SU-DHL-6 (cell line): ENCODE measurements at regions not wholly inside any gene's neighbourhood (a gene's known extent, or its start where the extent isn't known, plus 50 kb on each side); places are given as distances from the start of the nearest gene placed in this dataset.

Experiments used
- H2AFZ ChIP-seq: fragments of 200-600 bp; sonication (generic); 2 replicates; pipeline ENCODE4 v1.6.1; 2014; ENCODE audit warnings: low read depth, mild to moderate bottlenecking, moderate library complexity, mixed read lengths, antibody characterized with exemption, low read length; ENCODE audit not compliant: severe bottlenecking
- H3F3A ChIP-seq: fragments of 200-600 bp; shearing (Covaris generic); 2 replicates; pipeline ENCODE4 v1.6.0; 2016; ENCODE audit warnings: antibody characterized with exemption, mild to moderate bottlenecking; ENCODE audit not compliant: insufficient read depth
- H3K27ac ChIP-seq: fragments of 200-600 bp; sonication (generic); 2 replicates; pipeline ENCODE4 v1.5.1; 2016; ENCODE audit warnings: low read depth, mild to moderate bottlenecking, low read length, moderate library complexity, mixed read lengths
- H3K27me3 ChIP-seq: fragments of 200-600 bp; sonication (generic), shearing (Covaris generic); 2 replicates; pipeline ENCODE4 v1.6.0; 2014; ENCODE audit warnings: mild to moderate bottlenecking, low read length
- H3K36me3 ChIP-seq: fragments of 200-600 bp; sonication (generic); 2 replicates; pipeline ENCODE4 v1.6.1; 2014; ENCODE audit warnings: mild to moderate bottlenecking, low read length, mixed read lengths
- H3K4me2 ChIP-seq: fragments of 300-600, 200-600 bp; shearing (Covaris generic), sonication (generic); 2 replicates; pipeline ENCODE4 v1.6.0; 2014; ENCODE audit warnings: low read length, low read depth, mild to moderate bottlenecking; ENCODE audit not compliant: poor library complexity, severe bottlenecking
- H3K4me3 ChIP-seq: fragments of 200-600 bp; sonication (generic); 2 replicates; pipeline ENCODE4 v1.5.1; 2014; ENCODE audit warnings: antibody characterized with exemption, low read length, mild to moderate bottlenecking, mixed read lengths; ENCODE audit not compliant: insufficient read depth, poor library complexity, severe bottlenecking
- H3K79me2 ChIP-seq: fragments of 200-600 bp; sonication (generic); 2 replicates; pipeline ENCODE4 v1.6.1; 2014; ENCODE audit warnings: mild to moderate bottlenecking, low read length, moderate library complexity; ENCODE audit not compliant: insufficient read depth
- H3K9ac ChIP-seq: fragments of 200-600 bp; sonication (generic); 2 replicates; pipeline ENCODE4 v1.7.0; 2014; ENCODE audit warnings: mild to moderate bottlenecking, low read length
- H3K9me2 ChIP-seq: fragments of 200-600 bp; sonication (generic); replicated peaks from 2 replicates; pipeline ENCODE4 v1.6.1; 2014; ENCODE audit warnings: low read length; ENCODE audit not compliant: insufficient read depth
- H3K9me3 ChIP-seq: fragments of 200-600 bp; sonication (generic); 2 replicates; pipeline ENCODE4 v1.6.1; 2014; ENCODE audit warnings: low read length, mixed read lengths; ENCODE audit not compliant: insufficient read depth
- H4K20me1 ChIP-seq: fragments of 200-600 bp; sonication (generic); 2 replicates; pipeline ENCODE4 v1.6.1; 2014; ENCODE audit warnings: low read depth, mild to moderate bottlenecking, antibody characterized with exemption, low read length, moderate library complexity, mixed read lengths
- EZH2phosphoT487 ChIP-seq: fragments of 200-600 bp; sonication (generic), shearing (Covaris generic); conservative IDR thresholded peaks from 2 replicates; pipeline ENCODE4 v1.6.1; 2018; ENCODE audit warnings: mild to moderate bottlenecking, antibody characterized with exemption, low read length, moderate library complexity, mixed read lengths
- TF ChIP-seq, protein P1 (sequence below): fragments of 200-600 bp; sonication (generic); IDR thresholded peaks from one replicate; pipeline ENCODE4 v1.5.1; 2017; ENCODE audit warnings: antibody characterized with exemption, mild to moderate bottlenecking, low read length, moderate library complexity; ENCODE audit not compliant: insufficient read depth, poor library complexity, severe bottlenecking

DNA sequence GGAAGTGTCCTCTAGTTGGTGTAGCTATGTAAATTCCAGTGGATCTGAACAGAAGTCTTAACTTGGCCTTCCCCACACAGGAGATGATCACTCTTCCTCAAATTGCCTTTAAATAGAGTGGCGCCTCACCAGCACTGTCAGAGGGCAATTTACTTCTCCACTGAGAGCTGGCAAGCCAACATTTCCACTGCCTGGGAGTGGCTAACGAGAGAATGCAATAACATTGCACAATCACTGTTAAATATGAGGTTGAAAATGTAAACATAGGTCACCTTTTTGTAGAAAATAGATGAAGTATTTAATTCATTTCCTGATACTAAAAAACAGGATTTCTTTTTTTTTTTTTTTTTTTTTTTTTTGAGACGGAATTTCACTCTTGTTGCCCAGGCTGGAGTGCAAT lies 55.4 kb upstream of the UBL3 start:
- H4K20me1 ChIP-seq, result no peaks in the 10 kb centered on the region
- H3K9me2 ChIP-seq, result no peaks in the 10 kb centered on the region
- H3K9ac ChIP-seq, result no peak overlapping the region
- no peaks in the 10 kb centered on the region for H3K36me3 ChIP-seq
- H3F3A ChIP-seq, result no peaks in the 10 kb centered on the region
- no peaks in the 10 kb centered on the region for H3K79me2 ChIP-seq
- no peaks in the 10 kb centered on the region for H3K27me3 ChIP-seq
- no peak overlapping the region for H3K4me3 ChIP-seq
- H2AFZ ChIP-seq, result no peak overlapping the region
- no peak for TF ChIP-seq EZH2phosphoT487
- TF ChIP-seq, protein P1, sequence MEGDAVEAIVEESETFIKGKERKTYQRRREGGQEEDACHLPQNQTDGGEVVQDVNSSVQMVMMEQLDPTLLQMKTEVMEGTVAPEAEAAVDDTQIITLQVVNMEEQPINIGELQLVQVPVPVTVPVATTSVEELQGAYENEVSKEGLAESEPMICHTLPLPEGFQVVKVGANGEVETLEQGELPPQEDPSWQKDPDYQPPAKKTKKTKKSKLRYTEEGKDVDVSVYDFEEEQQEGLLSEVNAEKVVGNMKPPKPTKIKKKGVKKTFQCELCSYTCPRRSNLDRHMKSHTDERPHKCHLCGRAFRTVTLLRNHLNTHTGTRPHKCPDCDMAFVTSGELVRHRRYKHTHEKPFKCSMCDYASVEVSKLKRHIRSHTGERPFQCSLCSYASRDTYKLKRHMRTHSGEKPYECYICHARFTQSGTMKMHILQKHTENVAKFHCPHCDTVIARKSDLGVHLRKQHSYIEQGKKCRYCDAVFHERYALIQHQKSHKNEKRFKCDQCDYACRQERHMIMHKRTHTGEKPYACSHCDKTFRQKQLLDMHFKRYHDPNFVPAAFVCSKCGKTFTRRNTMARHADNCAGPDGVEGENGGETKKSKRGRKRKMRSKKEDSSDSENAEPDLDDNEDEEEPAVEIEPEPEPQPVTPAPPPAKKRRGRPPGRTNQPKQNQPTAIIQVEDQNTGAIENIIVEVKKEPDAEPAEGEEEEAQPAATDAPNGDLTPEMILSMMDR, result no peak
- no peak overlapping the region for H3K4me2 ChIP-seq
- no peaks in the 10 kb centered on the region for H3K9me3 ChIP-seq
- no peak overlapping the region for H3K27ac ChIP-seq

DNA sequence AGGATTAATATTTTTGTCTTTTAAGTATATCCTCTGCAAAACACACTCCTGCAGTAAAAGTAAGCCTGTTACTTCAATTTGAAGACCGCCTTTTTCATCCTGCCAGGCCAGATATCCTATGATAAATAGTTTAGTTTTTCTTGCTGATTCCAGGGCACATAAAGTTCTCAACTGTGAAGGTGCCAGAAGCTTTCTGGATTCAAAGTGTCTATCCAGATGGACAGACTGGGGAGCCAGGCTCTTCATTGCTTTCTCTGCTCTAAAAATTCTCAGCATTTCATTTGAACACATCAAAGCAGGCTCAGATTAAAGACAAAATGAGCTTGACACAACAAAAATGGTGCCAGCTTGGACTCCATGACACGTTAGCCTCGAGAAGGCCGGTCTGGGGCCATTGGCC lies 53.6 kb upstream of the UBL3 start:
- TF ChIP-seq, protein P1, result no peak
- no peak for TF ChIP-seq EZH2phosphoT487
- Histone ChIP-seq H3K79me2 (no peaks in the 10 kb centered on the region), H3K9me3 (no peaks in the 10 kb centered on the region), H3K4me2 (no peak overlapping the region), H4K20me1 (no peaks in the 10 kb centered on the region), H3K27me3 (no peaks in the 10 kb centered on the region), H3K4me3 (no peak overlapping the region), H3K36me3 (no peaks in the 10 kb centered on the region), H3K9me2 (no peaks in the 10 kb centered on the region), H3K27ac (no peak overlapping the region), H3F3A (no peaks in the 10 kb centered on the region), H3K9ac (no peak overlapping the region), H2AFZ (no peak overlapping the region)

- no peaks in the 10 kb centered on the region for H3K27me3 ChIP-seq
- no peak overlapping the region for H3K4me3 ChIP-seq
- no peaks in the 10 kb centered on the region for H3F3A ChIP-seq
- H4K20me1 ChIP-seq, result no peaks in the 10 kb centered on the region
- H3K9me3 ChIP-seq, result no peaks in the 10 kb centered on the region
- H3K9me2 ChIP-seq, result no peaks in the 10 kb centered on the region
- H3K4me2 ChIP-seq, result no peak overlapping the region
- H3K36me3 ChIP-seq, result no peaks in the 10 kb centered on the region
- no peaks in the 10 kb centered on the region for H3K79me2 ChIP-seq
- H2AFZ ChIP-seq, result no peak overlapping the region
- H3K27ac ChIP-seq, result no peak overlapping the region
- no peak overlapping the region for H3K9ac ChIP-seq
- TF ChIP-seq, protein P1, result no peak
- no peak for TF ChIP-seq EZH2phosphoT487
Observed at GRCh38 chr13:29903543-29903942, 53.1 kb upstream of the UBL3 start.
